Breast epithelium (tissue), 3 donors: ENCODE measurements at regions not wholly inside any gene's neighbourhood (a gene's known extent, or its start where the extent isn't known, plus 50 kb on each side); places are given as distances from the start of the nearest gene placed in this dataset.

Experiments used
- POLR2A ChIP-seq: fragments of 450-650 bp; IDR thresholded peaks from one replicate; pipeline ENCODE4 v1.6.1; 2016; ENCODE audit warnings: antibody characterized with exemption, mild to moderate bottlenecking, moderate library complexity
- TF ChIP-seq, protein P1 (sequence below), 3 donors: fragments of 450-650 bp; IDR thresholded peaks; one replicate each; pipeline ENCODE4 v1.5.1; 2016 to 2017; ENCODE audit warnings: antibody characterized with exemption in 3 of 3, mild to moderate bottlenecking in 3 of 3, moderate library complexity in 3 of 3

DNA sequence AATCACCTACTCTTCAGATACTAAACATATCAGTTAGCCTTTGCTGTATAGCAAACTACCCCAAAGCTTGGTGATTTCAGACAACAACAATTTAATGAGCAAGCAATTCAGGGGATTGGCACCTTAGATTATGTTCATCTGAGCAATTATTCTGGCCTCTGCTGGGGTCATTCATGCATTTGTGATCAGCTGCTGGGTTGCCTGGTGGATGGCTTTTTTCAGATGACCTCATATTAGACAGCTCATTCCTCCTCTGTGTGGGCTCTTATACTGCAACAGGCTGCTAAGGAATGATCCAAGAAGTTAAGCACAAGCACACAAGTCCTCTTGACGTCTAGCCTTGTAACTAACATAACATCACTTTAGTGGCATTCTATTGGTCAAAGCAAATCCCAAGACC lies 153.0 kb upstream of the PPP1R2C start:
- TF ChIP-seq POLR2A = no peak
- TF ChIP-seq, protein P1, sequence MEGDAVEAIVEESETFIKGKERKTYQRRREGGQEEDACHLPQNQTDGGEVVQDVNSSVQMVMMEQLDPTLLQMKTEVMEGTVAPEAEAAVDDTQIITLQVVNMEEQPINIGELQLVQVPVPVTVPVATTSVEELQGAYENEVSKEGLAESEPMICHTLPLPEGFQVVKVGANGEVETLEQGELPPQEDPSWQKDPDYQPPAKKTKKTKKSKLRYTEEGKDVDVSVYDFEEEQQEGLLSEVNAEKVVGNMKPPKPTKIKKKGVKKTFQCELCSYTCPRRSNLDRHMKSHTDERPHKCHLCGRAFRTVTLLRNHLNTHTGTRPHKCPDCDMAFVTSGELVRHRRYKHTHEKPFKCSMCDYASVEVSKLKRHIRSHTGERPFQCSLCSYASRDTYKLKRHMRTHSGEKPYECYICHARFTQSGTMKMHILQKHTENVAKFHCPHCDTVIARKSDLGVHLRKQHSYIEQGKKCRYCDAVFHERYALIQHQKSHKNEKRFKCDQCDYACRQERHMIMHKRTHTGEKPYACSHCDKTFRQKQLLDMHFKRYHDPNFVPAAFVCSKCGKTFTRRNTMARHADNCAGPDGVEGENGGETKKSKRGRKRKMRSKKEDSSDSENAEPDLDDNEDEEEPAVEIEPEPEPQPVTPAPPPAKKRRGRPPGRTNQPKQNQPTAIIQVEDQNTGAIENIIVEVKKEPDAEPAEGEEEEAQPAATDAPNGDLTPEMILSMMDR (IDR thresholded peaks at IDR 0.05) = no peak
